ENCODE measurements at regions not wholly inside any gene's neighbourhood (a gene's known extent, or its start where the extent isn't known, plus 50 kb on each side); places are given as distances from the start of the nearest gene placed in this dataset.

GRCh38 chr5:2502970-2503594 is 248.4 kb downstream of the IRX2 start:
- TF ChIP-seq CTCF (IDR thresholded peaks at IDR 0.05) (no peak), POLR2A (IDR thresholded peaks at IDR 0.05) (no peak), POLR2AphosphoS5 (IDR thresholded peaks at IDR 0.05) (no peak)

Measured in suprapubic skin (tissue), 4 donors.